Mesendoderm (in vitro differentiated cells): ENCODE measurements at regions not wholly inside any gene's neighbourhood (a gene's known extent, or its start where the extent isn't known, plus 50 kb on each side); places are given as distances from the start of the nearest gene placed in this dataset.
A peak's percentile ranks its signal among the peaks of the same experiment; 100 is the strongest.

Experiments used
- DNase-seq: peaks from one replicate; pipeline ENCODE4 v3.0.0; 2013
- H2AK5ac ChIP-seq: 2 replicates; pipeline ENCODE4 v1.6.1; 2013; ENCODE audit warnings: low read length, inconsistent platforms
- H2BK120ac ChIP-seq: 2 replicates; pipeline ENCODE4 v1.6.1; 2013; ENCODE audit warnings: low read depth, mild to moderate bottlenecking, low read length, moderate library complexity, mixed read lengths
- H2BK15ac ChIP-seq: replicated peaks from 2 replicates; pipeline ENCODE4 v1.6.1; 2013; ENCODE audit warnings: low read depth, mild to moderate bottlenecking, moderate library complexity
- H2BK5ac ChIP-seq: 2 replicates; pipeline ENCODE4 v1.6.1; 2013; ENCODE audit warnings: low read length, inconsistent platforms
- H3K18ac ChIP-seq: 2 replicates; pipeline ENCODE4 v1.6.1; 2013; ENCODE audit warnings: mild to moderate bottlenecking, low read length, mixed read lengths
- H3K23ac ChIP-seq: one replicate; pipeline ENCODE4 v1.6.1; 2013; ENCODE audit warnings: low read length
- H3K27ac ChIP-seq: 2 replicates; pipeline ENCODE4 v1.5.1; 2013; ENCODE audit warnings: low read depth, mild to moderate bottlenecking, inconsistent platforms, low read length, moderate library complexity
- H3K27me3 ChIP-seq: 2 replicates; pipeline ENCODE4 v1.6.1; 2013; ENCODE audit warnings: low read length, control low read depth, mild to moderate bottlenecking, inconsistent platforms; ENCODE audit not compliant: insufficient read depth, poor library complexity
- H3K36me3 ChIP-seq: 2 replicates; pipeline ENCODE4 v1.6.1; 2013; ENCODE audit warnings: low read length, inconsistent platforms; ENCODE audit not compliant: control insufficient read depth, insufficient read depth
- H3K4ac ChIP-seq: one replicate; pipeline ENCODE4 v1.6.1; 2013; ENCODE audit warnings: low read depth, mild to moderate bottlenecking, low read length, moderate library complexity
- H3K4me1 ChIP-seq: 2 replicates; pipeline ENCODE4 v1.6.1; 2013; ENCODE audit warnings: low read depth, low read length, inconsistent platforms; ENCODE audit not compliant: control insufficient read depth
- H3K4me2 ChIP-seq: 2 replicates; pipeline ENCODE4 v1.6.1; 2013; ENCODE audit warnings: low read length
- H3K4me3 ChIP-seq: 2 replicates; pipeline ENCODE4 v1.5.1; 2013; ENCODE audit warnings: mild to moderate bottlenecking, low read length
- H3K56ac ChIP-seq: one replicate; pipeline ENCODE4 v1.6.1; 2013; ENCODE audit warnings: low read length
- H3K79me1 ChIP-seq: 2 replicates; pipeline ENCODE4 v1.6.1; 2013; ENCODE audit warnings: low read length, inconsistent platforms
- H3K79me2 ChIP-seq: 2 replicates; pipeline ENCODE4 v1.6.1; 2013; ENCODE audit warnings: mild to moderate bottlenecking, low read length; ENCODE audit not compliant: control insufficient read depth, insufficient read depth
- H3K9ac ChIP-seq: 2 replicates; pipeline ENCODE4 v1.6.1; 2013; ENCODE audit warnings: low read length, inconsistent platforms
- H4K5ac ChIP-seq: one replicate; pipeline ENCODE4 v1.6.1; 2013; ENCODE audit warnings: low read length
- H4K8ac ChIP-seq: one replicate; pipeline ENCODE4 v1.6.1; 2013; ENCODE audit warnings: low read depth, mild to moderate bottlenecking, control low read depth, low read length, moderate library complexity
- WGBS: extraction: QIAGEN DNeasy Blood & Tissue Kit; methylation state at CpG from one replicate; pipeline ENCODE4 v1.1.7; 2013; ENCODE audit warnings: low lambda C conversion rate, missing lambda C conversion rate; ENCODE audit not compliant: insufficient coverage; ENCODE audit errors: extremely low coverage; 5-methylcytosine and 5-hydroxymethylcytosine counted together

DNA sequence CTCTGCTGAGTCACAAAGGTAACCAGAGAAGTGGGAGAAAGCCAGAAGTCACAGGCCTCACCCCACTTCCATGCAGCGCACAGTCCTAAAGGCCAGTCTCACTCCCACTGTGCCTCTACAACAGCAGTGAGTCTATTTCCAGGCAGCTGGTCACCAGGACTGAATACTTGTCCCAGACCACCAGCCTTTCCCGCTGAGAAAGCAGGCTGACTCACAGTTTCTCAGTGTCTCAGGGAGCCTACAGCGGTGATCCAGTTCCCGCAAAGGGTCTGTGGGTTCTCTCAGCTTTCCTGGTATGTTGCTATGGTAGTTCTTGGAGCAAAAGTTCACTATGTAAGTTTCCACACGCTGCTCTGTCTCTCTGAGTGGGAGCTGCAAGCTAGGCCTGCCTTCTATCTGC lies 622.5 kb downstream of the RNF144A start:
- no peaks in the 10 kb centered on the region for H3K27me3 ChIP-seq
- H4K8ac ChIP-seq: no peak overlapping the region
- no peak overlapping the region for H3K4ac ChIP-seq
- no peak overlapping the region for H3K18ac ChIP-seq
- no peaks in the 10 kb centered on the region for H3K79me2 ChIP-seq
- H3K27ac ChIP-seq: no peak overlapping the region
- H3K23ac ChIP-seq: peak overlapping the region; percentile 35
- no peak overlapping the region for H3K56ac ChIP-seq
- no peak overlapping the region for H2BK120ac ChIP-seq
- no peaks in the 10 kb centered on the region for H3K36me3 ChIP-seq
- H2BK5ac ChIP-seq: no peak overlapping the region
- peak; percentile 2 for DNase-seq
- no CpG with 5 or more reads among the region's 5 CpGs for WGBS
- no peaks in the 10 kb centered on the region for H3K79me1 ChIP-seq
- H3K4me1 ChIP-seq: no peaks in the 10 kb centered on the region
- H2AK5ac ChIP-seq: no peak overlapping the region
- H4K5ac ChIP-seq: no peak overlapping the region
- no peak overlapping the region for H2BK15ac ChIP-seq
- H3K4me3 ChIP-seq: no peak overlapping the region
- no peak overlapping the region for H3K9ac ChIP-seq
- no peak overlapping the region for H3K4me2 ChIP-seq

GRCh38 chr2:7552825-7553570 lies 635.8 kb downstream of the RNF144A start:
- Histone ChIP-seq H4K5ac (no peak overlapping the region), H3K4me1 (no peaks in the 10 kb centered on the region), H2BK120ac (no peak overlapping the region), H2BK15ac (no peak overlapping the region), H4K8ac (no peak overlapping the region), H3K27ac (no peak overlapping the region), H3K4me3 (no peak overlapping the region), H3K18ac (no peak overlapping the region), H3K79me2 (no peaks in the 10 kb centered on the region), H3K9ac (no peak overlapping the region), H3K23ac (no peak overlapping the region), H3K79me1 (no peaks in the 10 kb centered on the region), H3K36me3 (no peaks in the 10 kb centered on the region), H3K56ac (no peak overlapping the region), H3K4ac (no peak overlapping the region), H2BK5ac (no peak overlapping the region), H3K27me3 (no peaks in the 10 kb centered on the region), H2AK5ac (no peak overlapping the region), H3K4me2 (no peak overlapping the region)
- peak; percentile 14 for DNase-seq
- no CpG with 5 or more reads among the region's 5 CpGs for WGBS

DNA sequence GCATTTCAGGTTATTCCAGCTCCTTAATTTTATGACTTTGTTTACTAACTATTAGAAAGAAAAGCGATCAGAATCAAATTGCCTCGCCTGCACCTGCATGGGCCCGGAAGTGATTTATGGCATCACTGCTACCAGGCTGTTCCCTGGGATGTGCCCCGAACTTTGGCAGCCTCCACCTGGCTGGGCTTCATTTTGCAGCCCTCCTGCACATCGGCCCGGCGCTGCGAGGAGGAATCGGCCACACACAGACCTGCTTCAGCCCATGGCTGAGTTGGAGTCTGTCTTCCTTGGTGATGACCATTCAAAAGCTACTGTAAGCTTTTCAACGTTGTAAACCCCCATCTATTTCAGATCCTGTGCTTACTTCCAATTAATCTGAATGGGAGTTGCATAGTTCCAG lies 638.0 kb downstream of the RNF144A start:
- H3K79me2 ChIP-seq: no peaks in the 10 kb centered on the region
- H4K5ac ChIP-seq: no peak overlapping the region
- no peak overlapping the region for H4K8ac ChIP-seq
- no peaks in the 10 kb centered on the region for H3K79me1 ChIP-seq
- H2BK5ac ChIP-seq: no peak overlapping the region
- no peak overlapping the region for H3K56ac ChIP-seq
- H3K18ac ChIP-seq: no peak overlapping the region
- H2BK15ac ChIP-seq: no peak overlapping the region
- no peaks in the 10 kb centered on the region for H3K4me1 ChIP-seq
- H3K36me3 ChIP-seq: no peaks in the 10 kb centered on the region
- no peaks in the 10 kb centered on the region for H3K27me3 ChIP-seq
- H3K9ac ChIP-seq: no peak overlapping the region
- no peak for DNase-seq
- no peak overlapping the region for H2BK120ac ChIP-seq
- H3K27ac ChIP-seq: no peak overlapping the region
- H3K4me3 ChIP-seq: no peak overlapping the region
- no peak overlapping the region for H3K4me2 ChIP-seq
- H3K4ac ChIP-seq: no peak overlapping the region
- no peak overlapping the region for H3K23ac ChIP-seq
- WGBS: no CpG with 5 or more reads among the region's 10 CpGs
- H2AK5ac ChIP-seq: no peak overlapping the region

DNA sequence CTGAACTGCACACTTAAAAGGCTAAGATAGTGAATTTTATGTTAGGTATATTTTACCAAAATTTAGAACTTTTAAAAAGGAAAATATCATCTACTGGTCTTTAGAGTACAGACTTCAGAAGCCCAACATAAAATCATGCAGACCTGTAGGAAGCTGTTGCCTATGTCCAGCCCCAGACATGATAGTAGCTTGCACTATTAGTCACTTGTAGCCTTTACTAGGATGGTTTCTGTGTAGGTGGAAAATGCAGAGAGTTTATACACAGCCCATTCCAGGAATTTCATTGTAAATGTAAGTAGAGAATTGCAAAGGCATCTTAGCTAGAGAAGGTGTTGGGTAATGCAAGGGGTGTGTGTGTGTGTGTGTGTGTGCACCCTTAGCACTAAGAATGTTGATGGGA lies 640.2 kb downstream of the RNF144A start:
- Histone ChIP-seq H2BK15ac (no peak overlapping the region), H2AK5ac (no peak overlapping the region), H2BK120ac (no peak overlapping the region), H3K9ac (no peak overlapping the region), H3K4me3 (no peak overlapping the region), H3K79me2 (no peaks in the 10 kb centered on the region), H3K36me3 (no peaks in the 10 kb centered on the region), H4K5ac (no peak overlapping the region), H3K4me1 (no peaks in the 10 kb centered on the region), H4K8ac (no peak overlapping the region), H3K56ac (no peak overlapping the region), H3K18ac (no peak overlapping the region), H3K27me3 (no peaks in the 10 kb centered on the region), H3K23ac (no peak overlapping the region), H3K4ac (no peak overlapping the region), H3K79me1 (no peaks in the 10 kb centered on the region), H2BK5ac (no peak overlapping the region), H3K27ac (no peak overlapping the region), H3K4me2 (no peak overlapping the region)
- no peak for DNase-seq

- Histone ChIP-seq H3K79me2 (no peaks in the 10 kb centered on the region), H3K56ac (no peak overlapping the region), H3K27me3 (no peaks in the 10 kb centered on the region), H2BK5ac (no peak overlapping the region), H3K23ac (no peak overlapping the region), H3K27ac (no peak overlapping the region), H3K9ac (no peak overlapping the region), H3K36me3 (no peaks in the 10 kb centered on the region), H3K18ac (no peak overlapping the region), H3K79me1 (no peaks in the 10 kb centered on the region), H2AK5ac (no peak overlapping the region), H4K5ac (no peak overlapping the region), H4K8ac (no peak overlapping the region), H3K4me2 (no peak overlapping the region), H3K4me3 (no peak overlapping the region), H3K4me1 (no peaks in the 10 kb centered on the region), H3K4ac (no peak overlapping the region), H2BK15ac (no peak overlapping the region), H2BK120ac (no peak overlapping the region)
- no CpG with 5 or more reads among the region's 1 CpG for WGBS
- DNase-seq: no peak
Measured at GRCh38 chr2:7559791-7560190, 642.6 kb downstream of the RNF144A start.

- no peaks in the 10 kb centered on the region for H3K79me2 ChIP-seq
- H3K27me3 ChIP-seq: no peaks in the 10 kb centered on the region
- H3K4me2 ChIP-seq: no peak overlapping the region
- H3K79me1 ChIP-seq: no peaks in the 10 kb centered on the region
- H3K18ac ChIP-seq: no peak overlapping the region
- H2AK5ac ChIP-seq: no peak overlapping the region
- no peak overlapping the region for H4K8ac ChIP-seq
- H3K27ac ChIP-seq: no peak overlapping the region
- no peaks in the 10 kb centered on the region for H3K36me3 ChIP-seq
- H2BK120ac ChIP-seq: no peak overlapping the region
- H3K4me3 ChIP-seq: no peak overlapping the region
- no peaks in the 10 kb centered on the region for H3K4me1 ChIP-seq
- H4K5ac ChIP-seq: no peak overlapping the region
- no peak overlapping the region for H2BK5ac ChIP-seq
- no peak overlapping the region for H3K4ac ChIP-seq
- H2BK15ac ChIP-seq: no peak overlapping the region
- no peak overlapping the region for H3K9ac ChIP-seq
- H3K23ac ChIP-seq: no peak overlapping the region
- no CpG with 5 or more reads among the region's 6 CpGs for WGBS
- DNase-seq: no peak
- H3K56ac ChIP-seq: no peak overlapping the region
Measured at GRCh38 chr2:7566382-7566881, 649.2 kb downstream of the RNF144A start.
